ENCODE measurements at regions not wholly inside any gene's neighbourhood (a gene's known extent, or its start where the extent isn't known, plus 50 kb on each side); places are given as distances from the start of the nearest gene placed in this dataset.

DNA sequence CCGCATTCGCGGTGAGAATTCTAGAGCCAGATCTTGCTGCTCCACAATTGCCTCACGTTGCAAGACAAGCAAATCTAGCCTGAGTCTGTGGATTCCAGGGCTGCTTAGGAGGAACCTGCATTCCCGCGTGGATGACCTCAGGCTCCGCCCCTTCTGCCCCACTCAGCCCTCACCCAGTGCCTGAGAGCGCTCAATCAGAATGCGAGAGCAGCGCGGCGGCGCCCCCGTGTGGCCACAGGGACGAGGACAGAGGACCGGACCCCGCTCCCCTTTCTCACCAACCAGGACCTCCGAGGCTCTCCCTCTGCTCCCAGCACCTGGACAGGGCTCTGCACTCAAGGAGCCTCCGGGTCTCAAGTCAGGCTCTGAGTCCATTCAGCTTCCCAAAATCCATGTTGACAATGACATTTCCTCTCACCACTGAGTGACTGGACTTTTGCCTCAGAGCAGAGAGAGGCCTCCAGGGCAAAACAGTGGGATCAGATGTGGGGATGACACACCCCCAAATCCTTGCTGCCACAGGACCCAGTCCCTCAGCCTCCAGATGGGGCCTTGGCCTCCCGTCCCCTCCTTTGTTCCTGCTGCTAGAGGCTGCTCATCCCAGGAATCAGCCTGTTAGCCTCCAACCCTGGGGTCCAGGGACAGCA is 52.0 kb downstream of the RPP21 start:
- peak; percentile 91 for DNase-seq

- DNase-seq: no peak
These were observed 52.7 kb downstream of the RPP21 start for GRCh38 chr6:30397697-30398096.

GRCh38 chr6:30399390-30400058 is 54.6 kb downstream of the RPP21 start:
- DNase-seq: no peak

DNA sequence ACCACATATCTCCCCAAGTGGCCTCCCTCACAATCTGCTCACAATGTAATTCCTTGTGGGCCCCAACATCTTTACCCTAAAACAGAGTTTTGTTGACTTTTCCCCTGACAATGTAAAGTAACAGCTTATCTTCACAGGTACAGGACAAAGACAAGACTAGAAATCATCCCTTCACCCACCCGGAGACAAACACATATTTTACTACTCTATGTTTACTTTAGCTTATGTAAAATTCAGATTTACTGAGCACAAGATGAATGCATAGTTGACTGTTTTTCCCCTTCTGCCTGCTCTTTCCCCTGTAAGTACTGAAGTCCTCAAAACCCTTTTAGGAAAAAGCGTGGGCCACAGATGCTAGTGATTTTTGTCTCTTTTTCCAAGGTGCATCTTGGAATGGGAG is 61.0 kb downstream of the RPP21 start:
- no peak for DNase-seq

- no peak for DNase-seq
These were observed 64.2 kb downstream of the RPP21 start for GRCh38 chr6:30409184-30409583.

- peak; percentile 55 for DNase-seq
These were observed 66.7 kb downstream of the RPP21 start for GRCh38 chr6:30411515-30412207.

- no peak for DNase-seq
These were observed 70.9 kb upstream of the HLA-E start for GRCh38 chr6:30418448-30418847.

DNA sequence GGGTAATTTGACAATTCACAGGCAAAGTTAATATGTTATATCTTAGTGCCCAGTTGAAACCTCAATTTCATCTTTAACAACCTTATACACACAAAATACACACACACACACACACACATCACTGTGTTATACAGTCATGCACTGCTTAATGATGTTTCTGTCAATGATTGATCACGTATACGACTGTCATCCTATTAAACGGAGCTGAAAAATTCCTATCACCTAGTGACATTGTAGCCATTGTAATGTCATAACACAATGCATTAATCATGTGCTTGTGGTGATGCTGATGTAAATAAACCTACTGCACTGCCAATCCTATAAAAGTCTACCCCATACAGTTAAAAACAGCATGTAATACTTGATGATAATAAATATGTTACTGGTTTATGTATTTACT is 64.8 kb upstream of the HLA-E start:
- DNase-seq: no peak

All from retina (tissue), 1 donor.